ENCODE measurements at regions not wholly inside any gene's neighbourhood (a gene's known extent, or its start where the extent isn't known, plus 50 kb on each side); places are given as distances from the start of the nearest gene placed in this dataset.

GRCh38 chr14:65360144-65360784 lies 52.3 kb upstream of the FUT8 start:
- TF ChIP-seq CTCF (IDR thresholded peaks at IDR 0.05; ENCODE audit: insufficient read depth, low read length, poor library complexity, severe bottlenecking), result no peak
- TF ChIP-seq EZH2phosphoT487 (conservative IDR thresholded peaks at IDR 0.05; ENCODE audit: low read length), result no peak

Measured in SU-DHL-6 (cell line).